Parathyroid adenoma (tissue), 2 donors: ENCODE measurements at regions not wholly inside any gene's neighbourhood (a gene's known extent, or its start where the extent isn't known, plus 50 kb on each side); places are given as distances from the start of the nearest gene placed in this dataset.

Source experiments
- H2AFZ ChIP-seq: fragments of 300-600 bp; sonication (generic); one replicate; pipeline ENCODE4 v1.7.0; 2017; ENCODE audit warnings: antibody characterized with exemption, mild to moderate bottlenecking
- H3K27ac ChIP-seq: fragments of 300-600 bp; sonication (generic); one replicate; pipeline ENCODE4 v1.7.0; 2017
- H3K27me3 ChIP-seq: fragments of 300-600 bp; sonication (generic); one replicate; pipeline ENCODE4 v1.7.0; 2017; ENCODE audit warnings: low read length; ENCODE audit not compliant: control insufficient read depth, insufficient read depth
- H3K36me3 ChIP-seq: fragments of 300-600 bp; sonication (generic); one replicate; pipeline ENCODE4 v1.7.0; 2017; ENCODE audit warnings: low read length; ENCODE audit not compliant: control insufficient read depth, insufficient read depth
- H3K4me1 ChIP-seq: fragments of 300-600 bp; sonication (generic); one replicate; pipeline ENCODE4 v1.7.0; 2017; ENCODE audit warnings: control low read depth
- H3K4me2 ChIP-seq: fragments of 300-600 bp; sonication (generic); one replicate; pipeline ENCODE4 v1.7.0; 2017; ENCODE audit warnings: low read length
- H3K4me3 ChIP-seq: fragments of 300-600 bp; sonication (generic); one replicate; pipeline ENCODE4 v1.7.0; 2017; ENCODE audit warnings: low read depth, low read length
- H3K79me2 ChIP-seq: fragments of 300-600 bp; sonication (generic); one replicate; pipeline ENCODE4 v1.7.0; 2017; ENCODE audit warnings: control low read depth
- H3K9ac ChIP-seq: fragments of 300-600 bp; sonication (generic); one replicate; pipeline ENCODE4 v1.7.0; 2017; ENCODE audit warnings: mild to moderate bottlenecking
- H3K9me3 ChIP-seq: fragments of 300-600 bp; sonication (generic); one replicate; pipeline ENCODE4 v1.7.0; 2017; ENCODE audit warnings: low read length; ENCODE audit not compliant: control insufficient read depth
- CTCF ChIP-seq: fragments of 300-600 bp; sonication (generic); IDR thresholded peaks from one replicate; pipeline ENCODE4 v1.7.0; 2017; ENCODE audit warnings: antibody characterized with exemption, mild to moderate bottlenecking
- donor health status: primary hyperparathyroidism.

DNA sequence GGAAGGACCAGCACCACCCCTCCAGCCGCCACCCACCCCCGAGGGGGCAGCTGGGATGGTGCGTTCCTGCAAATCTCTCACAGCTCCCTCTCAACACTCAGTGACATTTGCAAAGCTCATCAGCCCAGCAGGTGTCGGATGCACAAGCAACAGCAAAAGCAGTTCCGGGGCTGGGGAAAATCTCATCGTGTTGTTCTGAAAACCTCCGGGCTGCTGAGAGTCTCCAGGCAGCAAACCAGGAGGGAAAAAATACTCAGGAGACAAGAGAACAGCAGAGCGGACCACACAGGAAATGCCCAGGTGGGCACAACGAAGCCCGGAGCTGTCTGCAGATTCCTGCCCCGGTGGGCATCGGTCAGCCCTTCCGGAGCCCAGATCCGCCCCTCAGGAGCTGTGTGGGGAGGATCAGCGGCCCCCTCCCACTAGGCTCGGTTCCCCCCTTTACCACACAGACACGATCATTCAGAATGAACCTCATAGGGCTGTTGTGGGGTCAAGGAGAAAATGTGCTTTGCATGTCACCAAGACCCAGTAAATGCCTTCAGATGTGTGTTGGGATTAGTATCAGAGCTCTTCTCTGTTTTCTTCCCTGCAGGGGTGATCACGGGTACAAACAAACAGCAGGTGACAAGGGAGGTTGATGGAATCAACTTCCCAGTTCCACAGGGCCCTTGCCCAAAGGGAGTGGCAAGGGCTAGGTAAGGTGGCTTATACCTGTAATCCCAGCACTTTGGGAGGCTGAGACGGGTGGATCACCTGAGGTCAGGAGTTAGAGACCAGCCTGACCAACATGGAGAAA, 127.0 kb upstream of the TIAM1 start:
- no peak for TF ChIP-seq CTCF
- H3K36me3 ChIP-seq, result no peaks in the 10 kb centered on the region
- no peak overlapping the region for H3K27ac ChIP-seq
- H3K79me2 ChIP-seq, result no peaks in the 10 kb centered on the region
- no peak overlapping the region for H3K4me3 ChIP-seq
- no peaks in the 10 kb centered on the region for H3K4me1 ChIP-seq
- H2AFZ ChIP-seq, result no peak overlapping the region
- no peak overlapping the region for H3K9ac ChIP-seq
- H3K27me3 ChIP-seq, result no peaks in the 10 kb centered on the region
- no peaks in the 10 kb centered on the region for H3K9me3 ChIP-seq
- no peak overlapping the region for H3K4me2 ChIP-seq

GRCh38 chr21:31460980-31461379, 116.9 kb upstream of the TIAM1 start:
- no peaks in the 10 kb centered on the region for H3K9me3 ChIP-seq

DNA sequence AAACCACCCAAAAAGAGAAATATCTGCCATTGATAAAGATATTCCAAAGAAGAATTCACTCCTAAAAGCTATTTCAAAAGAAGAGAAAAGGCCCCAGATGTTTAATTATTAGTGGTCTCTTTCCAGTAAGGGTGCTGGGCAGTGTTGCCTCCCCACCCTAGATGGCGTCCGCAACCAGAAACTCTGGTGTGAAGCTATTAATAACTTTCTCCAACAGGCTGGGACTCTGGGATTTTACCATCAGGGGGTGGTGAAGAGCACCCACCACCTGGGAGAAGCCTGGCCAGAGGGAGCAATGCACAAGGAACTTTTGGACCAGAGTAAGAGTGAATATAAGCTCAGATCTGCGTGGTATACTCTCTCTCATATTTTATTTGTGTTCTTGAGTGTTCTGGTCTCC, 115.4 kb upstream of the TIAM1 start:
- H3K27ac ChIP-seq, result no peak overlapping the region
- TF ChIP-seq CTCF, result no peak
- H3K4me2 ChIP-seq, result no peak overlapping the region
- H3K9ac ChIP-seq, result no peak overlapping the region
- H3K27me3 ChIP-seq, result no peaks in the 10 kb centered on the region
- no peaks in the 10 kb centered on the region for H3K79me2 ChIP-seq
- no peaks in the 10 kb centered on the region for H3K9me3 ChIP-seq
- H2AFZ ChIP-seq, result no peak overlapping the region
- H3K4me1 ChIP-seq, result no peaks in the 10 kb centered on the region
- no peak overlapping the region for H3K4me3 ChIP-seq
- H3K36me3 ChIP-seq, result no peaks in the 10 kb centered on the region

More at GRCh38 chr21:31460980-31461379, 116.9 kb upstream of the TIAM1 start:
- Histone ChIP-seq H3K27me3 (no peaks in the 10 kb centered on the region), H3K9ac (no peak overlapping the region), H3K4me2 (no peak overlapping the region), H3K79me2 (no peaks in the 10 kb centered on the region), H2AFZ (no peak overlapping the region), H3K4me3 (no peak overlapping the region), H3K4me1 (no peaks in the 10 kb centered on the region), H3K36me3 (no peaks in the 10 kb centered on the region), H3K27ac (no peak overlapping the region)
- TF ChIP-seq CTCF, result no peak

DNA sequence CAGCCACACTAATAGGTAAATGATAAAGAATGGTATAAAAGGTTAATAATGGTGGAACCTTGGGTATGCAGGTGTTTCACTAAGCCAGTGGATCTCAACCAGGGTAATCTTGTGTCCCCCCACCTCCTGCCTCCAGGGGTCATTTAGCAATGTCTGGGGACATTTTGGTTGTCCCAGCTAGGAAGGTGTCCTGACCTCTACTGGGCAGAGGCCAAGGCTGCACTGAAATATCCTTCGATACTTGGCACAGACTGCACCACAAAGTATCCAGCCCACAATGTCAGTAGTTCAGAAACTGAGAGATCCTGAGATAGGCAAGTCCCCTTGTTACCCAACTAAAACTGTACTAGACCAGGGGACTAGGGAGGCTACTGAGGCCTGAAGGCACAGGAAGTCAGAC, 113.6 kb upstream of the TIAM1 start:
- no peaks in the 10 kb centered on the region for H3K4me1 ChIP-seq
- H3K36me3 ChIP-seq, result no peaks in the 10 kb centered on the region
- TF ChIP-seq CTCF, result no peak
- H3K4me3 ChIP-seq, result no peak overlapping the region
- no peak overlapping the region for H3K4me2 ChIP-seq
- no peak overlapping the region for H3K27ac ChIP-seq
- H3K9ac ChIP-seq, result no peak overlapping the region
- H2AFZ ChIP-seq, result no peak overlapping the region
- H3K9me3 ChIP-seq, result no peaks in the 10 kb centered on the region
- no peaks in the 10 kb centered on the region for H3K27me3 ChIP-seq
- no peaks in the 10 kb centered on the region for H3K79me2 ChIP-seq

DNA sequence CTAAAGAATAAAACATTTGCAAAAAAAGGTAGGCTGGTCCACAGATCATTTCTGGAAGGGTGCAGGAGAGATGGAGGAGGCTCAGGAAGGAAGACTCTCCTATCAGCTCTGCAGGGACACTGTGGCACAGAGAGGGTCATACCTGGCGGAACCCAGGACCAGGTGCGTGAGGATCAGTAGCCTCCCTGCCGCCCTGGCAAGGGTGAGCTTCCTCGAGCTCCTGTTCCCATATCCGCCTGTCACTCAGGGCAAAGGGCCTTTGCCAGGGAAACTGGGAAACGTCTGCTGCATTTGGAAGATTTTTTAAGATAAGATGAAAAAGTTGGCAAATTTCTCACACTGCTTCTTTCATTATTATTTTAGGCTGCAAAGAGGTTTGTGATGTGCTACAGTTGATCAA, 112.1 kb upstream of the TIAM1 start:
- no peak overlapping the region for H2AFZ ChIP-seq
- no peak overlapping the region for H3K27ac ChIP-seq
- no peaks in the 10 kb centered on the region for H3K27me3 ChIP-seq
- TF ChIP-seq CTCF, result no peak
- no peak overlapping the region for H3K4me2 ChIP-seq
- H3K9ac ChIP-seq, result no peak overlapping the region
- no peaks in the 10 kb centered on the region for H3K36me3 ChIP-seq
- no peaks in the 10 kb centered on the region for H3K79me2 ChIP-seq
- H3K9me3 ChIP-seq, result no peaks in the 10 kb centered on the region
- H3K4me1 ChIP-seq, result no peaks in the 10 kb centered on the region
- H3K4me3 ChIP-seq, result no peak overlapping the region
